HG03039 (cell line): ENCODE measurements at regions not wholly inside any gene's neighbourhood (a gene's known extent, or its start where the extent isn't known, plus 50 kb on each side); places are given as distances from the start of the nearest gene placed in this dataset.

Experiments
- ATAC-seq: cut with Tn5 transposase; IDR thresholded peaks from one replicate; pipeline ENCODE4 v1.9.1; 2021; ENCODE audit warnings: mild to moderate bottlenecking, moderate library complexity; ENCODE audit not compliant: unreplicated experiment

DNA sequence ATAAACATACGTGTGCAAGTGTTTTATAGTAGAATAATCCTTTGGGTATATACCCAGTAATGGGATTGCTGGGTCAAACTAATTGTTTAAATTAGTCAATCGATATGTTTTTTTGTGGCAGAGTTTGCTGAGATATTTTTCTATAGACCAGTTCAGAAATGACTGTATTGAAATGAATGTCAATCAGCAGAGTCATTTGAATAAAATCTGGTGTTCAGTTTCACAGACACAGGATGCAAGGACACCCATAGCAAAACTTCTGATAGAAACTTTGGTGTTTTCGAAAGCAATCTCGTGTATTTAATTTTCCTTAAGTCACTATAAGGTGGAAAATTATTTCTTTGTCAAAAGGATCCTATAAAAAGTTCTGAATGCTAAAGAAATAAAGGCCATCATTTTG is 434.4 kb downstream of the RAP2B start:
- ATAC-seq = no peak

DNA sequence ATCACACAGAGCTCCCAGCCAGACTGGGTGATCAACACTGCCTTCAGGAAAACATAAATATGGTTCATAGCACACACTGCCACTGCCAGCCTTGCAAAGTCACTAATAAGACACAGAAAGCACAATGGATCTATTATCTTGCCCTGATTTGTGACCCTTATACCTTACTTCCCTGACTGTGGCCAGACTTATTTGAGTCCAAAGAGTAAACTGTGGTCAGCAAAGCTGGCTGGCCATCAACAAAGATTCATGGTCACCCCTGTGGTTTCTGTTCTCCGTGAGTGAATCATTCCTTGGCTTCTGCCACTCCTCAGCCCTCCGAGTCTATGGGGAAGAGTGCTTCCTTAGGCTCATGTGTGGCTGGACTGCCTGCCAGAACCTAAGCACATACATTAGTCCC is 437.7 kb downstream of the RAP2B start:
- ATAC-seq = no peak

DNA sequence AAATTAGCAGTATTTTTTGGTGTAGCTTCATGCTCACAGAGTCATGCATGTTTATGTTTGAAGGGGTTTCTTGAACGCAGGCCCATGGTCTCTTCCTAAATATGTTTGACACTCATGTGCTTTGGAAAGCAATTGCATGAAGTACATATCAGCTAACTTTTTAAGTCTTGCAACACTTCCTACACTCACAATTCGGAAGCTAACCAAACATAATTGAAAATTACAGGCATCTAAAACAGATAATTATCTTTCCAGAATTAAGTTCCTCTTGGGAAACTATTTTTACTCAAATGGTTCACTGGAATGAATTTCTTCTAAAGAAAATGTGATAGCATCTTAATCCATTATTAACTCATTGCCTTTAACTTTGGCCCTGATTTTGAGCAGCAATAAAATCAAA is 438.9 kb downstream of the RAP2B start:
- no peak for ATAC-seq

DNA sequence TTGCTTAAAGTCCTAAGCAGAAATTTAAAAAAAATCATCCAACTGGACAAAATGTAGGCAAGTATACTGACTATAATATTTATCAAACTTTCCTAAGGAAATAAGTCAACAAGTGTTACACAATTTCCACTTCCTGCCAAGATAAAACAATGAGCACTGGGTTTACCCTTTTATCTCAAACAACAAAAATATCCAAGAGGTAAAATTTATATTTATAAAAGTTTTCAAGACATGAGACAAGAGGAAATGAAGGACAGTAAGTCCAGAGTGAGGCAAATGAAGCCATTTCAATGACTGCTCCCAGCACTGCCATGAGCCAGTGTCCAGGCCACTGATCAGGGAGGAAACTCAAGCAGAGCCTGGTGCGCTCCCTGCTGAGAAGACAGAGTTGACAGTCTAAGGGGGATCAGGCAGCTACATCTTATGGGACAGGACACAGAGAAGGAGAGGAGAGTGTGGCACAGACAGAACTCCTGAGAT is 439.4 kb downstream of the RAP2B start:
- no peak for ATAC-seq

DNA sequence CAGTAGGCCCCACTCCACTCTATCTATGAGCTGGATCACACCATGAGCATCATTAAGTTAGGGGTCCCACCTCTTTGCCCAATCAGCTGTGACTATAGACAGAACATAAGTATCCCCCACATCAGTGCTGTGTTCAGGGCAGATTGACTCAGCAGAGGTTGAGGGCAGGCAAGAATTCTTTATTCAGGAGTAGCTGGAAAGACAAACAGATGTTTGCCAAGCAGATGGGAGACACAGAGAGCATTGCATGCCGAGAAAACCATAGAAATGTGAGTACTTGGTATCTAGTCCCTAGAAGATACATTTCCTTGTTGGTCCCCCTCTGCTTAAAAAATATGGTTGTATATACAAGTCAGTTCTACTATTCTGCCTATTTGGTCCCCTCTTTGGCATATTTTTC is 440.8 kb downstream of the RAP2B start:
- ATAC-seq = no peak

DNA sequence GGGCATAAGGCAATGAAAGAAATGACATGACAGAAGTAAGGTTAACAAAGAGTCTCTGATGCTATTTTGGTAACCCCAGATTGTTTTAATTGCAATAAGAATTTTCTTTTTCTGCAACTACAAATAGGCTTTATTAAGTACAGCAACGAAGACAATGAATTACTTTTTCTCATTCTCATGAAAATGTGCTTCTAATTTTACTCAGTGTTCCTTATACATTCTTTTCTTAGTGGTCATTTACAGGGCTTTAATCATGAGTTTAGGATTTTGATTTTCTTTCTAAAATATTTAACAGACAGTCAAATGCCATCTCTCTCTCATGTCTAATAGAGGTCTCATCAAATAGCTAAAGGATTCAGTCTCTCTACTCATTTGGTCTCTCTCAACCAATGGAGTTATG is 452.1 kb downstream of the RAP2B start:
- no peak for ATAC-seq

- no peak for ATAC-seq
These were observed 452.5 kb downstream of the RAP2B start for GRCh38 chr3:153614563-153614962.

DNA sequence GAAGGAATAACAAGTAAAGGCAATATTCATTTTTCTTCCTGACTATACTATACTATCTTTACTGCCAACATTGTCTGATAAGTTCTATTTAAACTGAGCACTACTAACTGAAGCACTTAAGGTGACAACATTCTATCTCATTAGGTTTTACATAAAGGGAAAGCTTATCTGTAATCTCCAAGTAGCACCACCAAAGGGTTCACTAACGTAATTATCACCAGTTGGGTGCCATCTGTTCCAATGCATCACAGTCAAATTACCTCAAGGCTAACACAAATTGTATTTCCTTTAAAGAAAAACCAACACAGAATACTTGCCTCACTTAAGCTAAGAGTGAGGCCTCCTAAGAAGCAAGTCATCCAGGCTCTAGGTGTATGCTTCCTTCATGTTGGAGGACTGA is 453.8 kb downstream of the RAP2B start:
- ATAC-seq = no peak

GRCh38 chr3:153617463-153617862 is 455.4 kb downstream of the RAP2B start:
- no peak for ATAC-seq

DNA sequence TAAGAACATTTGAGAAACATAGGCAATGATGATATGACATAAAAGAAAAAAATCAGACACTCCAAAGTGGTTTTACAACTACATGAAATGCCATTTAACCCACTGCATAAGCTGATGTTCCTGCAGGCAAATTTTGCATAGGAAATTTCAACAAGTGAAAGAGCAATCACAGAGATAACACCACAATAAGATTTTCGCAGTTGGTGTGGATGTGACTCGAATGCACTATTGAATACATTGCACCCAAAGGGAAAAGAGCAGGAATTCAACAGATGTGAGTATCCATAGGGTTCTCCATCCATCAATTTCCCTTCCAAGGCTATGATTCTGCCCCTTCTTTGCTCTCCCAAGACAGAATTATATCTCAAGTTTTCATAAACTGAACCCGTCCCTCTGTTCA is 456.1 kb downstream of the RAP2B start:
- no peak for ATAC-seq

GRCh38 chr3:153619268-153619667 is 457.2 kb downstream of the RAP2B start:
- no peak for ATAC-seq

- peak; percentile 96 for ATAC-seq
These were observed 459.9 kb downstream of the RAP2B start for GRCh38 chr3:153621953-153622352.

- no peak for ATAC-seq
These were observed 461.8 kb downstream of the RAP2B start for GRCh38 chr3:153623834-153624233.

DNA sequence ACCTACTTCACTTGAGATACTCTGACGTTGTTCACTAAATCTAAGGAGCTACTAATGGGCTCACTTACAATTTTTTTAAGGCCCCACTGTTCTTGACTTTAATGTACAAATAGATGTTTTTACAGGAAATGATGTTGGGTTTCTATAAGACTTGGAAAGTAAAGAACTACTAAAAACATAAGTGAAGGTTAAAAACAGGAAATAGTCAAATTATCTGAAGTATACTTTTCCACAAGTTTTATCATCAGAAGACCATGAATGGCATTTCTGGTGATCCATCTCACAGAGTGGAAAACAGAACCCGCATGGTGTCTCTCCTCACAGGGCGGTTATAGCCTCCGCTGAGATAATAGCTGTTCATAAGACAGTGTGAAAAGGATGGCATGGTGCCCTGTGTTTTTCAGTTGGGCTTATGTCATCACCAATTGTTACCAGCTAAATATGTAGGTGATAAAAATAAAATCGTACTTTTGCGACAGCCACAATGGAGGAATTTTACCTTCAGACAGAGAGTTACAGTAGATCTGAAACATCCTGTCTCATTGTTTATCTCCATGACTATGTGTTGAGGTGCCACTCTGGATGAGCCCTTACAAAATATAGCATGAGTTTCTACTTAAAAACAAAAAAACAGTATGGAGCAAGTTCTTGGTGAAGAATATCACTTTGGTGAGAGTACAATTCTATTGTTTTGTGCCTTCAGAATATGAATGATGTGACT is 462.4 kb downstream of the RAP2B start:
- no peak for ATAC-seq

DNA sequence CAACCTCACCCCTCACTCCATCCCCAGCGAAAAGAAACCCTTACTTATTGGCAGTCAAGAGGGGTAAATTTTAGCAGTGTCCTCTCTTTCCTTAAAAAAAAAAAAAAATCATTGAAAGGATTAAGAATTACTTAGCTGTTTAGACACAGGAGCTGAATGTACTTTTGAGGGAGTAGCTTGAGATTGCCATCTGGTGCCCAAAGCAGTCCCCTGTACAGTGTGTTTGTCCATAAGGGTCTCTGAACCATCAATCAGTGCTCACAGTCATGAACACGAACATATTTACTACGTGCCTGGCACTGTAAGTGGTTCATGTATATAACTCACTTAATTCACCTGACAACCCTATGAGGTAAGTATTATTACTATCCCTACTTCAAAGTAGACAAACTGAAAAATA is 463.5 kb downstream of the RAP2B start:
- no peak for ATAC-seq

DNA sequence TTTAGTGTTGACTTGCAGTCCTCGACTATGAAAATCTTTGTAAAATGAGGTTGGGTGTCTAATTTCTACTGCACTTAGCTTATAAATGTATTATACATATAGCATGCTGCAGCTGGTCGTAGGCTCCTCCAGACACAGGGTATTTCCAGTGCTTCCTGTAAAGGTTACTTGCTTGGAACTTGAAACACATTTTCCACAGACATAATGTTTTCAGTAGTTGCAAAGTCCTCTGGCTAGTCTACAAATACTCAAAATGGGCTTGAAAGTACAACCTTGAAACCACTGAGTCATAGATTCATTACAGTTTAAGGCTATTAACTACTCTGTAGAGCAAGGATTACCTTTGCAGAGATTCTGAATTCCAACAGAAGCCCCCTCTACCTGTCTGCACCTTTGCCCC is 464.1 kb downstream of the RAP2B start:
- no peak for ATAC-seq

GRCh38 chr3:153628591-153628990 is 466.6 kb downstream of the RAP2B start:
- peak; percentile 49 for ATAC-seq

- ATAC-seq = no peak
These were observed 467.1 kb downstream of the RAP2B start for GRCh38 chr3:153629148-153629547.

DNA sequence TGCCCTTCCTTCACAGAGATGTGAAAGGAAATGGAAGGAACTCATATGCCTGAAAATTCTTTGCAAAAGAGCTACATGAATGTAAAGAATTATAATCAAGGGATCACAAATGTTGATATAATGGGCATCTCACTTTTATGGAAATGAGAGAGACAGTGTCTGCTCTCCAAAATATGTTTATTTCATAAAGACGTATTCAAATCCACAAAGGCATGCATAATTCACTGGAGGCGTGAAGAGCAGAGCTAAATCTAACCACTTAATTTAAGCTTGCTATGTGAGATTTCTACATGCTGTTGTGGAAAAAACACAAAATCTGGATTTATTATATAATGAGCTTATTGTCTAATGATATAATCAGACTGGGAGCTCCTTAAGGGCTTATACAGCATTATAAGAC is 469.1 kb downstream of the RAP2B start:
- no peak for ATAC-seq

DNA sequence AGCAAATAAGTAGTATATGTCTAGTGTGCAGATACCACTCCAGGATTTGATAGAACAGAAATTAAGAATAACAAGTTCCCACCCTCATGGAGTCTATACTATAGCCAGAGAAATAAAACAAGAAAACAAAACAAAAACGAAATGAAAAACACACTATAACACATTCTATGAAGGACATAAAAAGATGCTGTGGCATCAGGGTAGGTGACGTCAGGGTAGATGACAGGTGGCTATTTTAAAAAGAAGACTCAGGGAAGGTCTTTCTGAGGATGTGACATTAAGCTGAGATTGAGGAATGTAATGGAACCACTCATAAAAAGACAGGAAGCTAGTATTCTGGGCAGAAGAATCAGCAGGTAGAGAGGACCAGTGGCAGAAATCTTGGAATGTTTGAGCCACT is 469.6 kb downstream of the RAP2B start:
- no peak for ATAC-seq

DNA sequence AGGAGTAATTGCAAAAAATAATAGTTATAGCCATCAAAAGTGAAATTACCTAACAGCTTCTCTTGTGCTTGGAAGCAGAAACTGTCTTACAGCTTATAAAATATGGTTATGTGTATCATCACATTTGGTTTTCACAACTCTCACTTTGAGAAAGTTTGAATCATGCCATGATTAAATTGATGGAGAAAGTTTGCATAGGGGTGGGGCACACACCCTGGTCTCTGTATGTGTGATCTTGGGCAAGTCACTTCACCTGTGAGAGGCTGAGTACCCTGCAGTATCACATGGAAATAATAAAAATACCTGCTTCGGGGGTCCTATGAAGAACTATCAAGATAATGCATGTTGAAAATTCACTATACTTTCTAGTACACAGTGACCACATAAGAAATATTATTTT is 471.4 kb downstream of the RAP2B start:
- ATAC-seq = no peak

GRCh38 chr3:153634683-153635082 is 472.7 kb downstream of the RAP2B start:
- no peak for ATAC-seq

- no peak for ATAC-seq
These were observed 477.6 kb downstream of the RAP2B start for GRCh38 chr3:153639631-153640030.
